ENCODE measurements at regions not wholly inside any gene's neighbourhood (a gene's known extent, or its start where the extent isn't known, plus 50 kb on each side); places are given as distances from the start of the nearest gene placed in this dataset.

DNA sequence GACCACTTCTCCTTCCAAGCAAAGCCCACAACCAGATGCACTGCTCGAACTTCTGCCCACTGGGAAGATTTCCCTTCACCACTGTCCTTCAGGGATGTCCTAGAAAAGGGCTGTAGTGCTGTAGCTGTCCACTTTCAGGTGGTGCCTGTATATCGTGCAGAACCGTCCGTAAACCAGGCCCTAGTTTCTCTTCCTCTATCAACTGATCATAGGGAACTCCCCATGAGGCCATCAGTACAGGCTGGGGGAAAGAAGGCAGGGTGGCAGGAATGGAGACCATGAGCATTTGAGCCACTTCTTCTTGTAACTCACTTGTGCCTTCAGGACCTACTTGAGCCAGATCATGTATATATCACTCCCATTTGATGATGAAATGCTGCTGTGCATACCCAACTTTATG, 57.3 kb upstream of the FAM9B start:
- FAIRE-seq (no peak), DNase-seq (ENCODE audit: low read depth in 1 of 2, low spot score in 2 of 2) (no peak)
- Histone ChIP-seq H3K27ac (ENCODE audit: low read depth, low read length) (no peak overlapping the region), H2BK20ac (ENCODE audit: low read length) (no peak overlapping the region), H2BK120ac (replicated peaks; ENCODE audit: low read depth, low read length) (no peak overlapping the region), H2BK12ac (ENCODE audit: low read depth, low read length) (no peak overlapping the region), H3K4ac (replicated peaks; ENCODE audit: insufficient read length, low read depth, low read length) (no peak overlapping the region), H3K56ac (replicated peaks; ENCODE audit: insufficient read length, low read depth, low read length) (no peak overlapping the region), H3K9ac (replicated peaks in 1 of 4; ENCODE audit: extremely low read depth in 1 of 4, low read depth in 3 of 4, low read length in 3 of 4) (no peak overlapping the region), H3K4me2 (ENCODE audit: insufficient read depth in 1 of 2, low read depth in 2 of 2, low read length in 2 of 2) (no peak overlapping the region), H3K4me3 (ENCODE audit: extremely low read depth in 1 of 4, insufficient read depth in 2 of 4, low read depth in 3 of 4, low read length in 4 of 4) (no peak overlapping the region), H2AFZ (ENCODE audit: low read length) (no peak overlapping the region), H2BK5ac (ENCODE audit: low read depth, low read length) (no peak overlapping the region), H3K23me2 (ENCODE audit: low read depth, low read length) (no peaks in the 10 kb centered on the region), H4K8ac (ENCODE audit: extremely low read depth, insufficient read depth, low read length) (no peak overlapping the region), H4K91ac (replicated peaks; ENCODE audit: insufficient read length, low read length) (no peak overlapping the region), H2BK15ac (ENCODE audit: low read length) (no peak overlapping the region), H4K5ac (ENCODE audit: insufficient read length, low read depth, low read length) (no peak overlapping the region), H3K79me1 (ENCODE audit: low read depth, low read length) (no peaks in the 10 kb centered on the region), H3K18ac (ENCODE audit: extremely low read depth, low read length) (no peak overlapping the region), H3K9me3 (ENCODE audit: insufficient read depth in 2 of 2, low read depth in 1 of 2, low read length in 1 of 2) (no peaks in the 10 kb centered on the region), H3K79me2 (ENCODE audit: control insufficient read depth in 1 of 2, insufficient read depth in 2 of 2, low read length in 2 of 2) (no peaks in the 10 kb centered on the region), H3K27me3 (replicated peaks in 1 of 4; ENCODE audit: control insufficient read depth in 3 of 4, extremely low read depth in 1 of 4, insufficient read depth in 3 of 4, low read length in 3 of 4) (no peaks in the 10 kb centered on the region), H3K14ac (ENCODE audit: insufficient read length) (no peak overlapping the region), H3K23ac (ENCODE audit: insufficient read length) (no peak overlapping the region), H2AK5ac (ENCODE audit: low read depth, low read length) (no peak overlapping the region), H3K4me1 (replicated peaks in 1 of 4; ENCODE audit: control insufficient read depth in 3 of 4, insufficient read depth in 4 of 4, low read length in 3 of 4) (peaks cover 0 to 4% (median 0%) of the 10 kb centered on the region in 4 experiments; a peak in 1 of 7 replicates), H4K20me1 (replicated peaks in 1 of 2; ENCODE audit: control insufficient read depth in 1 of 2, insufficient read depth in 2 of 2, low read length in 2 of 2) (no peaks in the 10 kb centered on the region), H3K36me3 (ENCODE audit: control insufficient read depth in 2 of 4, insufficient read depth in 4 of 4, low read length in 3 of 4) (no peaks in the 10 kb centered on the region)
- 87% methylated on average over 1 of the region's 4 CpGs; no CpG with 5 or more reads in 1 of the 2 experiments for WGBS, 2 experiments (ENCODE audit: extremely low coverage in 1 of 2, insufficient coverage in 1 of 2, insufficient read length in 1 of 2, insufficient replicate concordance in 2 of 2, low coverage in 1 of 2, low lambda C conversion rate in 2 of 2, missing lambda C conversion rate in 1 of 2)
- POLR2A ChIA-PET (ENCODE audit: partially characterized antibody) = no interaction called here
- no peak for TF ChIP-seq RAD21 (IDR thresholded peaks at IDR 0.05 in 1 of 2, conservative IDR thresholded peaks at IDR 0.05 in 1 of 2; ENCODE audit: low read depth in 2 of 2, low read length in 2 of 2)
- CTCF ChIA-PET (ENCODE audit: partially characterized antibody) = no interaction called here
